MM.1S (cell line): ENCODE measurements at regions not wholly inside any gene's neighbourhood (a gene's known extent, or its start where the extent isn't known, plus 50 kb on each side); places are given as distances from the start of the nearest gene placed in this dataset.

Experiments used
- DNase-seq: peaks from one replicate; pipeline ENCODE4 v3.0.0-alpha.2; 2015
- H2AFZ ChIP-seq: fragments of 300-600 bp; sonication (generic); 2 replicates; pipeline ENCODE4 v1.6.0; 2016; ENCODE audit warnings: antibody characterized with exemption, low read length
- H3F3A ChIP-seq: fragments of 300-600 bp; sonication (generic); 2 replicates; pipeline ENCODE4 v1.6.1; 2016; ENCODE audit warnings: mild to moderate bottlenecking, antibody characterized with exemption, low read length, moderate library complexity, mixed read lengths; ENCODE audit not compliant: insufficient read depth
- H3K27ac ChIP-seq: fragments of 300-600 bp; sonication (generic); 2 replicates; pipeline ENCODE4 v1.5.1; 2016; ENCODE audit warnings: mild to moderate bottlenecking, low read length
- H3K27me3 ChIP-seq: fragments of 300-600 bp; sonication (generic); replicated peaks from 2 replicates; pipeline ENCODE4 v1.6.0; 2016; ENCODE audit warnings: low read length; ENCODE audit not compliant: insufficient read depth
- H3K36me3 ChIP-seq: fragments of 300-600 bp; sonication (generic); replicated peaks from 2 replicates; pipeline ENCODE4 v1.6.1; 2016; ENCODE audit warnings: mild to moderate bottlenecking, low read length, mixed read lengths; ENCODE audit not compliant: insufficient read depth
- H3K4me1 ChIP-seq: fragments of 300-600 bp; sonication (generic); 2 replicates; pipeline ENCODE4 v1.6.1; 2016; ENCODE audit warnings: low read length, mixed read lengths
- H3K4me2 ChIP-seq: fragments of 300-600 bp; sonication (generic); 2 replicates; pipeline ENCODE4 v1.6.0; 2016; ENCODE audit warnings: low read depth, low read length
- H3K4me3 ChIP-seq: fragments of 300-600 bp; sonication (generic); 2 replicates; pipeline ENCODE4 v1.5.1; 2016; ENCODE audit warnings: low read length, mixed read lengths
- H3K79me2 ChIP-seq: fragments of 300-600 bp; sonication (generic); 2 replicates; pipeline ENCODE4 v1.6.1; 2016; ENCODE audit warnings: mixed run types, low read length, mixed read lengths
- H3K9ac ChIP-seq: fragments of 300-600 bp; sonication (generic); 2 replicates; pipeline ENCODE4 v1.6.1; 2016; ENCODE audit warnings: low read length, mixed read lengths
- H3K9me2 ChIP-seq: fragments of 300-600 bp; sonication (generic); replicated peaks from 2 replicates; pipeline ENCODE4 v1.6.1; 2016; ENCODE audit warnings: mild to moderate bottlenecking, low read length, mixed read lengths; ENCODE audit not compliant: insufficient read depth
- H3K9me3 ChIP-seq: fragments of 300-600 bp; sonication (generic); replicated peaks from 2 replicates; pipeline ENCODE4 v1.6.1; 2016; ENCODE audit warnings: mild to moderate bottlenecking, low read length, mixed read lengths; ENCODE audit not compliant: insufficient read depth
- H4K20me1 ChIP-seq: fragments of 300-600 bp; sonication (generic); 2 replicates; pipeline ENCODE4 v1.6.1; 2016; ENCODE audit warnings: mild to moderate bottlenecking, low read length, moderate library complexity, mixed read lengths; ENCODE audit not compliant: insufficient read depth
- EZH2 ChIP-seq: fragments of 300-600 bp; sonication (generic); optimal IDR thresholded peaks from 2 replicates; pipeline ENCODE3; 2017; ENCODE audit warnings: low read depth, mild to moderate bottlenecking, antibody characterized with exemption, low read length, mixed read lengths
- EZH2phosphoT487 ChIP-seq: fragments of 300-600 bp; sonication (generic); IDR thresholded peaks from 2 replicates; pipeline ENCODE4 v1.6.1; 2018; ENCODE audit warnings: antibody characterized with exemption, low read length
- TF ChIP-seq, protein P1 (sequence below): fragments of 300-600 bp; sonication (generic); IDR thresholded peaks from 2 replicates; pipeline ENCODE4 v1.5.1; 2016; ENCODE audit warnings: antibody characterized with exemption, low read length, mixed read lengths

DNA sequence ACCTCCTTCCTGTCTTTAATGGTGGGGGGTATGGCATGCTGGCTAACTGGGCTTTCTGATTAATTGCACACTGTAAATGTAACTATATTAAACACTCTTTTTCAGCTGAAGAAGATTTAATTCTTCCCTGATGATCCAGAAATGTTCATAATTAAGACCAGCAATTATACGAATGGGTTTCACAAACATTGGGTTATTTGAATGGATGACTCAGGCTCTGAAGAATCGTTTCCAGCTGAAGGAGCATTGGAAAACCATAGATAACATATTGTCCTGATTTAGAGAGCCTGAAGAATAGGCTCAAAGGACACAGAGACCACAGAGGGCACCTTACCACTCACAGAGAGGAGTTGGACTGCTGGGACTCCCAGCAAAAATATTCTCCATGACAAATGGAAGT is 130.7 kb upstream of the SSTR4 start:
- H3K79me2 ChIP-seq, result no peaks in the 10 kb centered on the region
- H3K9me3 ChIP-seq, result no peaks in the 10 kb centered on the region
- H3K27ac ChIP-seq, result no peak overlapping the region
- H3F3A ChIP-seq, result no peaks in the 10 kb centered on the region
- H3K4me3 ChIP-seq, result no peak overlapping the region
- no peak for DNase-seq
- no peak overlapping the region for H2AFZ ChIP-seq
- H3K36me3 ChIP-seq, result no peaks in the 10 kb centered on the region
- H3K27me3 ChIP-seq, result no peaks in the 10 kb centered on the region
- H3K4me1 ChIP-seq, result no peaks in the 10 kb centered on the region
- H3K9me2 ChIP-seq, result no peaks in the 10 kb centered on the region
- H3K9ac ChIP-seq, result no peak overlapping the region
- TF ChIP-seq, protein P1, sequence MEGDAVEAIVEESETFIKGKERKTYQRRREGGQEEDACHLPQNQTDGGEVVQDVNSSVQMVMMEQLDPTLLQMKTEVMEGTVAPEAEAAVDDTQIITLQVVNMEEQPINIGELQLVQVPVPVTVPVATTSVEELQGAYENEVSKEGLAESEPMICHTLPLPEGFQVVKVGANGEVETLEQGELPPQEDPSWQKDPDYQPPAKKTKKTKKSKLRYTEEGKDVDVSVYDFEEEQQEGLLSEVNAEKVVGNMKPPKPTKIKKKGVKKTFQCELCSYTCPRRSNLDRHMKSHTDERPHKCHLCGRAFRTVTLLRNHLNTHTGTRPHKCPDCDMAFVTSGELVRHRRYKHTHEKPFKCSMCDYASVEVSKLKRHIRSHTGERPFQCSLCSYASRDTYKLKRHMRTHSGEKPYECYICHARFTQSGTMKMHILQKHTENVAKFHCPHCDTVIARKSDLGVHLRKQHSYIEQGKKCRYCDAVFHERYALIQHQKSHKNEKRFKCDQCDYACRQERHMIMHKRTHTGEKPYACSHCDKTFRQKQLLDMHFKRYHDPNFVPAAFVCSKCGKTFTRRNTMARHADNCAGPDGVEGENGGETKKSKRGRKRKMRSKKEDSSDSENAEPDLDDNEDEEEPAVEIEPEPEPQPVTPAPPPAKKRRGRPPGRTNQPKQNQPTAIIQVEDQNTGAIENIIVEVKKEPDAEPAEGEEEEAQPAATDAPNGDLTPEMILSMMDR, result no peak
- TF ChIP-seq EZH2phosphoT487 (no peak), EZH2 (no peak)
- H4K20me1 ChIP-seq, result no peaks in the 10 kb centered on the region
- H3K4me2 ChIP-seq, result no peak overlapping the region

DNA sequence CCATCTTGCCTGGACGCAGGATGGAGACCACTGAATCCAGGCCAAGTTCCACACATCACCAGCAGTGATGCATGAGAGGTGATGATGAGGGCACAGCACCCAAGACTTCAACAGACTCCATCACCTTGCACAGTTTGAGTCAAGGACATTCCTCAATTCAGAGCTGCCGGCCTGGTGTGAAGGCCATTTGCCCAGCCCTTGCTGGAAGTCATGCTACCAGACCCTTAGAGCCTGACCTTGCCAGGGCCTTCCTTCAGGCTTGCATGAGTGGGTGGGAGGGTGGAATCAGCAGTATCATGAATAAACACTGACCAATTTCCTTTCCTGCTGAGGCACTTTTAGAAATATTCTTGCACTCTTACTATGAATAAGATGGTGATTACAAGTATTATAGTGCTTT is 130.2 kb upstream of the SSTR4 start:
- Histone ChIP-seq H3K27me3 (no peaks in the 10 kb centered on the region), H3K9me2 (no peaks in the 10 kb centered on the region), H3K27ac (no peak overlapping the region), H3K4me2 (no peak overlapping the region), H2AFZ (no peak overlapping the region), H3K9ac (no peak overlapping the region), H3F3A (no peaks in the 10 kb centered on the region), H3K36me3 (no peaks in the 10 kb centered on the region), H3K4me3 (no peak overlapping the region), H3K4me1 (no peaks in the 10 kb centered on the region), H4K20me1 (no peaks in the 10 kb centered on the region), H3K79me2 (no peaks in the 10 kb centered on the region), H3K9me3 (no peaks in the 10 kb centered on the region)
- TF ChIP-seq, protein P1, result no peak
- TF ChIP-seq EZH2phosphoT487 (no peak), EZH2 (no peak)
- DNase-seq, result no peak

DNA sequence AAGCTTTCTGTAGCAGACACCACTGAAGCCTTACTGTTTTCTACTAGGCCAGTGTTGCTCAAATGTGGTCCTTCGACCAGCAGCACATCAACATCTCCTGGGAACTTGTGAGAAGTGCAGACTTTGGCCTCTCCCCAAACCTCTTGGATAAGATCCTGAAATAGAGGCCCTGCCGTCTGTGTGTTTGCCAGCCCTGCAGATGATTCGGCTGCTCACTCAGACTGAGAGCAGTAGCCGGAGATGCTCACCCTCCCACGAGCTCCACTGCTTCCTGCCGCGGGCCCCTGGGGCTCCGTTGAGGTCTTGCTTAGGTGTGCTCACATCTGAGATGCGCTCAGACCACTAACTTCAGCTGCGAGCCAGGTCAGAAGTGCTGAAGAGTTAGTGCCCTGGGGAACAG is 129.5 kb upstream of the SSTR4 start:
- H4K20me1 ChIP-seq, result no peaks in the 10 kb centered on the region
- H3K4me2 ChIP-seq, result no peak overlapping the region
- H3K4me3 ChIP-seq, result no peak overlapping the region
- H3K9me2 ChIP-seq, result no peaks in the 10 kb centered on the region
- no peak for TF ChIP-seq EZH2phosphoT487
- TF ChIP-seq, protein P1, result no peak
- TF ChIP-seq EZH2, result no peak
- no peak overlapping the region for H3K9ac ChIP-seq
- no peaks in the 10 kb centered on the region for H3K27me3 ChIP-seq
- H3K4me1 ChIP-seq, result no peaks in the 10 kb centered on the region
- no peak for DNase-seq
- no peaks in the 10 kb centered on the region for H3K79me2 ChIP-seq
- H3F3A ChIP-seq, result no peaks in the 10 kb centered on the region
- H3K36me3 ChIP-seq, result no peaks in the 10 kb centered on the region
- H3K9me3 ChIP-seq, result no peaks in the 10 kb centered on the region
- H3K27ac ChIP-seq, result no peak overlapping the region
- H2AFZ ChIP-seq, result no peak overlapping the region
